K562 (cell line): ENCODE measurements at regions not wholly inside any gene's neighbourhood (a gene's known extent, or its start where the extent isn't known, plus 50 kb on each side); places are given as distances from the start of the nearest gene placed in this dataset.

Source experiments
- CTCF ChIP-seq, 3 experiments: IDR thresholded peaks in 2 of 3; conservative IDR thresholded peaks in 1 of 3; 2 replicates each; pipeline ENCODE4 v1.5.1; 2011 to 2012; ENCODE audit warnings: low read length in 3 of 3, mild to moderate bottlenecking in 3 of 3, control low read depth in 2 of 3, improper control_type of control experiment in 1 of 3, inconsistent platforms in 1 of 3, low read depth in 1 of 3, mixed read lengths in 1 of 3, moderate library complexity in 1 of 3; ENCODE audit not compliant: insufficient read depth in 2 of 3
- HDAC2 ChIP-seq: fragments of 450-650 bp; IDR thresholded peaks from 2 replicates; pipeline ENCODE4 v1.6.1; 2016; ENCODE audit warnings: mild to moderate bottlenecking
- KLF16 ChIP-seq: IDR thresholded peaks from 2 replicates; pipeline ENCODE4 v1.6.1; 2016; ENCODE audit warnings: antibody characterized with exemption
- NCOR1 ChIP-seq: fragments of 450-650 bp; IDR thresholded peaks from 2 replicates; pipeline ENCODE4 v1.6.1; 2016; ENCODE audit warnings: mild to moderate bottlenecking, moderate library complexity
- NFIC ChIP-seq: fragments of 450-650 bp; IDR thresholded peaks from 2 replicates; pipeline ENCODE4 v1.6.1; 2017; ENCODE audit warnings: mild to moderate bottlenecking, inconsistent platforms
- PATZ1 ChIP-seq: fragments of 250-450 bp; sonication (Bioruptor Pico); IDR thresholded peaks from 2 replicates; pipeline ENCODE4 v1.5.0; 2020; ENCODE audit warnings: mild to moderate bottlenecking, borderline replicate concordance
- RBM22 ChIP-seq: fragments of 200-400 bp; formaldehyde crosslinking; IDR thresholded peaks from 2 replicates; pipeline ENCODE4 v1.6.1; 2018; ENCODE audit warnings: low read length, low read depth; ENCODE audit not compliant: poor library complexity, severe bottlenecking
- RBM39 ChIP-seq: fragments of 200-400 bp; formaldehyde crosslinking; optimal IDR thresholded peaks from 2 replicates; pipeline ENCODE3; 2018; ENCODE audit warnings: low read depth, low read length
- RFX1 ChIP-seq: fragments of 450-650 bp; IDR thresholded peaks from 2 replicates; pipeline ENCODE4 v1.6.1; 2016; ENCODE audit warnings: mild to moderate bottlenecking, moderate library complexity
- THRB ChIP-seq: fragments of 450-650 bp; formaldehyde crosslinking; conservative IDR thresholded peaks from 2 replicates; pipeline ENCODE4 v1.4.0; 2022; ENCODE audit warnings: mild to moderate bottlenecking, missing genetic modification characterization
- ZNF23 ChIP-seq: fragments of 250-450 bp; sonication (Bioruptor Pico); IDR thresholded peaks from 2 replicates; pipeline ENCODE4 v1.4.0; 2020; ENCODE audit warnings: mild to moderate bottlenecking

GRCh38 chr9:87206064-87206661, 258.9 kb upstream of the GAS1 start:
- no peak for TF ChIP-seq RBM22
- no peak for TF ChIP-seq NFIC
- no peak for TF ChIP-seq RFX1
- TF ChIP-seq RBM39, result no peak
- TF ChIP-seq NCOR1, result no peak
- no peak for TF ChIP-seq KLF16
- no peak for TF ChIP-seq CTCF (IDR thresholded peaks at IDR 0.05 in 2 of 3, conservative IDR thresholded peaks at IDR 0.05 in 1 of 3; ENCODE audit: insufficient read depth in 2 of 3, low read depth in 1 of 3, low read length in 3 of 3)
- no peak for TF ChIP-seq PATZ1 (CRISPR knock-in tag)
- no peak for TF ChIP-seq HDAC2
- no peak for TF ChIP-seq ZNF23 (CRISPR knock-in tag)
- no peak for TF ChIP-seq THRB (CRISPR knock-in tag)
